ENCODE measurements at regions not wholly inside any gene's neighbourhood (a gene's known extent, or its start where the extent isn't known, plus 50 kb on each side); places are given as distances from the start of the nearest gene placed in this dataset.

GRCh38 chr7:115883629-115884028, 146.9 kb downstream of the TFEC start:
- no peak overlapping the region for H3K27ac ChIP-seq
- TF ChIP-seq CTCF (conservative IDR thresholded peaks at IDR 0.05), result no peak

GRCh38 chr7:115881476-115881875, 149.1 kb downstream of the TFEC start:
- no peak for TF ChIP-seq CTCF (conservative IDR thresholded peaks at IDR 0.05)
- H3K27ac ChIP-seq, result no peak overlapping the region

GRCh38 chr7:115879171-115879570, 151.4 kb downstream of the TFEC start:
- no peak for TF ChIP-seq CTCF (conservative IDR thresholded peaks at IDR 0.05)
- no peak overlapping the region for H3K27ac ChIP-seq

GRCh38 chr7:115869801-115870200, 160.8 kb downstream of the TFEC start:
- TF ChIP-seq CTCF (conservative IDR thresholded peaks at IDR 0.05), result no peak
- H3K27ac ChIP-seq, result no peak overlapping the region

GRCh38 chr7:115869190-115869589, 161.4 kb downstream of the TFEC start:
- no peak for TF ChIP-seq CTCF (conservative IDR thresholded peaks at IDR 0.05)
- no peak overlapping the region for H3K27ac ChIP-seq

- no peak overlapping the region for H3K27ac ChIP-seq
- TF ChIP-seq CTCF (conservative IDR thresholded peaks at IDR 0.05), result no peak
Observed at GRCh38 chr7:115868369-115868768, 162.2 kb downstream of the TFEC start.

GRCh38 chr7:115864082-115864481, 166.5 kb downstream of the TFEC start:
- no peak overlapping the region for H3K27ac ChIP-seq
- no peak for TF ChIP-seq CTCF (conservative IDR thresholded peaks at IDR 0.05)

GRCh38 chr7:115851291-115851690, 179.3 kb downstream of the TFEC start:
- no peak overlapping the region for H3K27ac ChIP-seq
- TF ChIP-seq CTCF (conservative IDR thresholded peaks at IDR 0.05), result peak; percentile 46

All from VCaP (cell line).